HG02588 (cell line): ENCODE measurements at regions not wholly inside any gene's neighbourhood (a gene's known extent, or its start where the extent isn't known, plus 50 kb on each side); places are given as distances from the start of the nearest gene placed in this dataset.

Source experiments
- ATAC-seq: cut with Tn5 transposase; IDR thresholded peaks from one replicate; pipeline ENCODE4 v1.9.1; 2021; ENCODE audit warnings: mild to moderate bottlenecking, moderate library complexity; ENCODE audit not compliant: unreplicated experiment

DNA sequence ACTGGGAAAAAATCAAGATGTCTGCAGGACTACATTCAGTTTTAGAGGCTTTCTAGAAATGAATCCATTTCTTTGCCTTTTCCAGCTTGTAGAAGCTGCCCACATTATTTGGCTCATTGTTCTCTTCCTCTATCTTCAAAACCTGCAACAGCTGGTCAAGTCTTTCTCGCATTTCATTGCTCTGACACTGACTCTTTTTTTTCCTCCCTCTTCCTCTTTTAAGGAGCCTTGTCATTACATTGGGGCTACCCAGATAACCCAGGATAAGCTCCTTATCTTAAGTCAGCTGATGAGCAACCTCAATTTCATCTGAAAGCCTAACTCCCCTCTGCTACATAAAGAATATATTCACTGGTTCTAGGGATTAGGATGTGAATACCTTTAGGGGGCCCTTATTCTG is 53.2 kb upstream of the CEP162 start:
- ATAC-seq = no peak

GRCh38 chr6:84280030-84280429 is 52.6 kb upstream of the CEP162 start:
- no peak for ATAC-seq

DNA sequence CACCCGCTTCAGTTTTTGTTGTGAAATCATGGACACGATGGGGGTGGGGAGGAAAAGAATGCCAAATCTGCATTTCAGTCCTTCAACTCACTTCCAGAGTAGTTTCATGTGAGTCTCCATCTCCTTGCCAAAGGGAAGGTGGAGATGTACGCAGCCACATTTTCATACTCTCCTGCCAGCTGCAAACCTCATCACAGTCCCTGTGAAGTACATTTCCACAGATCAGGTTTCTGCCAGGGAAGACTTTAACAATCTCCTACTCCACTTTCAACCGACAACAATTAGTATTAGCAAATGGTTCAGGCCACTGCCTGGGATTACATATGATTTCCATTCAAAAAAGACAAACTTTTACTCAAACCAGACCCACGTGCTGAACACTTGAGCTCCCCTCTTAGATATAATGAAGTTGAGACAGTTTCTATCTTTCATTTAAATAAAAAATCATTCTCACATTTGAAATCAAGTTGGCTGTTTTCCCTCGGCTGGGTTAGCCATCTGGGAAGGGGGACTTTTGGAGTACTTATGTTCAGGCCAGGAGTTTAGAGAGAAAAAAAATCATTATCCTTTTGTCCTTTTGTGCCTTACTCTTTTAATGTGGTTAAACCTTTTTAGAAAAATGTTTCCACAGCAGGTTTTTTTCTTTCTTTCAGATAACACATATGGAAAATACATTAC is 51.0 kb upstream of the CEP162 start:
- no peak for ATAC-seq
